ENCODE measurements at regions not wholly inside any gene's neighbourhood (a gene's known extent, or its start where the extent isn't known, plus 50 kb on each side); places are given as distances from the start of the nearest gene placed in this dataset.

GRCh38 chr1:57927003-57927402 lies 503.1 kb upstream of the DAB1 start:
- DNase-seq (ENCODE audit: low read depth in 2 of 2): no peak

- no peak for DNase-seq (ENCODE audit: low read depth in 2 of 2)
Observed at GRCh38 chr1:57926025-57926552, 502.2 kb upstream of the DAB1 start.

GRCh38 chr1:57925226-57925625 lies 501.4 kb upstream of the DAB1 start:
- DNase-seq (ENCODE audit: low read depth in 2 of 2): no peak

GRCh38 chr1:57922130-57922529 lies 498.3 kb upstream of the DAB1 start:
- no peak for DNase-seq (ENCODE audit: low read depth in 2 of 2)

GRCh38 chr1:57916041-57916440 lies 492.2 kb upstream of the DAB1 start:
- DNase-seq (ENCODE audit: low read depth in 2 of 2): no peak

- DNase-seq (ENCODE audit: low read depth in 2 of 2): no peak
Observed at GRCh38 chr1:57911427-57911826, 487.6 kb upstream of the DAB1 start.

- no peak for DNase-seq (ENCODE audit: low read depth in 2 of 2)
Observed at GRCh38 chr1:57910782-57911181, 486.9 kb upstream of the DAB1 start.

- no peak for DNase-seq (ENCODE audit: low read depth in 2 of 2)
Observed at GRCh38 chr1:57910305-57910704, 486.4 kb upstream of the DAB1 start.

- DNase-seq (ENCODE audit: low read depth in 2 of 2): no peak
Observed at GRCh38 chr1:57908147-57908890, 484.5 kb upstream of the DAB1 start.

- DNase-seq (ENCODE audit: low read depth in 2 of 2): no peak
Observed at GRCh38 chr1:57901208-57901919, 477.5 kb upstream of the DAB1 start.

- no peak for DNase-seq (ENCODE audit: low read depth in 2 of 2)
Observed at GRCh38 chr1:57898531-57898930, 474.7 kb upstream of the DAB1 start.

- no peak for DNase-seq (ENCODE audit: low read depth in 2 of 2)
Observed at GRCh38 chr1:57897581-57897980, 473.7 kb upstream of the DAB1 start.

- DNase-seq (ENCODE audit: low read depth in 2 of 2): no peak
Observed at GRCh38 chr1:57894315-57894714, 470.5 kb upstream of the DAB1 start.

GRCh38 chr1:57889676-57890320 lies 465.9 kb upstream of the DAB1 start:
- no peak for DNase-seq (ENCODE audit: low read depth in 2 of 2)

- DNase-seq (ENCODE audit: low read depth in 2 of 2): no peak
Observed at GRCh38 chr1:57887964-57888491, 464.2 kb upstream of the DAB1 start.

GRCh38 chr1:57886376-57886775 lies 462.5 kb upstream of the DAB1 start:
- no peak for DNase-seq (ENCODE audit: low read depth in 2 of 2)

- DNase-seq (ENCODE audit: low read depth in 2 of 2): no peak
Observed at GRCh38 chr1:57883642-57883995, 459.8 kb upstream of the DAB1 start.

GRCh38 chr1:57882934-57883641 lies 459.2 kb upstream of the DAB1 start:
- no peak for DNase-seq (ENCODE audit: low read depth in 2 of 2)

- no peak for DNase-seq (ENCODE audit: low read depth in 2 of 2)
Observed at GRCh38 chr1:57882072-57882471, 458.2 kb upstream of the DAB1 start.

GRCh38 chr1:57881639-57882038 lies 457.8 kb upstream of the DAB1 start:
- DNase-seq (ENCODE audit: low read depth in 2 of 2): no peak

- no peak for DNase-seq (ENCODE audit: low read depth in 2 of 2)
Observed at GRCh38 chr1:57879700-57880099, 455.8 kb upstream of the DAB1 start.

GRCh38 chr1:57874418-57874877 lies 450.6 kb upstream of the DAB1 start:
- no peak for DNase-seq (ENCODE audit: low read depth in 2 of 2)
